ENCODE measurements at regions not wholly inside any gene's neighbourhood (a gene's known extent, or its start where the extent isn't known, plus 50 kb on each side); places are given as distances from the start of the nearest gene placed in this dataset.

- Mint-ChIP-seq H3K36me3 (ENCODE audit: insufficient read depth) (peaks cover 3% of the 10 kb centered on the region), H3K9me3 (ENCODE audit: low read depth) (peaks cover 36% of the 10 kb centered on the region), H3K4me3 (ENCODE audit: low read depth) (no peak overlapping the region), H3K27ac (no peak overlapping the region), H3K4me1 (ENCODE audit: low read depth) (peaks cover 8% of the 10 kb centered on the region), H3K27me3 (peaks cover 50% of the 10 kb centered on the region)
- DNase-seq (ENCODE audit: low spot score, unreplicated experiment), result no peak
- no peak for TF ChIP-seq CTCF (IDR thresholded peaks at IDR 0.05; ENCODE audit: unreplicated experiment)
Observed at GRCh38 chr1:34488080-34488708, 266.7 kb upstream of the GJB5 start.

- peak; percentile 74 for DNase-seq (ENCODE audit: low spot score, unreplicated experiment)
- H3K4me1 Mint-ChIP-seq (ENCODE audit: low read depth), result no peaks in the 10 kb centered on the region
- no peaks in the 10 kb centered on the region for H3K36me3 Mint-ChIP-seq (ENCODE audit: insufficient read depth)
- H3K27me3 Mint-ChIP-seq, result peaks cover 67% of the 10 kb centered on the region
- no peak overlapping the region for H3K4me3 Mint-ChIP-seq (ENCODE audit: low read depth)
- no peaks in the 10 kb centered on the region for H3K9me3 Mint-ChIP-seq (ENCODE audit: low read depth)
- no peak overlapping the region for H3K27ac Mint-ChIP-seq
- no peak for TF ChIP-seq CTCF (IDR thresholded peaks at IDR 0.05; ENCODE audit: unreplicated experiment)
Observed at GRCh38 chr1:34500451-34500850, 254.4 kb upstream of the GJB5 start.

DNA sequence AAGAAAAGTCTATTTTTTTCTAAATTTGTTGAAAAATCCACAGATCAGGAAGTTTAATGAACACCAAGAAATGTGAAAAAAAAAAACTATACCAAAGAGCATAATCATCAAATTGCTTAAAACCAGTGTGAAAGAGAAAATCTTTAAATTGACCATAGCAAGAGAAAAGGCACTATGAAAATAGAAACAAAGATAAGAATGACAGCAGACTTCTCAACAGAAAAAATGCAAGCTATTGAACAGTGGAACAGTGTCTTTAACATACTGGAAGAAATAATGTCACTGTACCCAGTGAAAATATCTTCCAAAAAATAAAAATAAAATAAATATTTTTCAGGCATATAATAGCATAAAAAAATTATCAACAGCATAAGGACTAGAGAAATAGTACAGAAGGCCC is 243.0 kb upstream of the GJB5 start:
- TF ChIP-seq CTCF (IDR thresholded peaks at IDR 0.05; ENCODE audit: unreplicated experiment), result no peak
- Mint-ChIP-seq H3K4me1 (ENCODE audit: low read depth) (no peaks in the 10 kb centered on the region), H3K36me3 (ENCODE audit: insufficient read depth) (peaks cover 1% of the 10 kb centered on the region), H3K27ac (no peak overlapping the region), H3K27me3 (peaks cover 4% of the 10 kb centered on the region), H3K4me3 (ENCODE audit: low read depth) (no peak overlapping the region), H3K9me3 (ENCODE audit: low read depth) (peaks cover 22% of the 10 kb centered on the region)
- DNase-seq (ENCODE audit: low spot score, unreplicated experiment), result no peak

GRCh38 chr1:34518146-34518699 is 236.6 kb upstream of the GJB5 start:
- Mint-ChIP-seq H3K27me3 (peaks cover 21% of the 10 kb centered on the region), H3K4me1 (ENCODE audit: low read depth) (no peaks in the 10 kb centered on the region), H3K9me3 (ENCODE audit: low read depth) (peaks cover 7% of the 10 kb centered on the region), H3K4me3 (ENCODE audit: low read depth) (no peak overlapping the region), H3K27ac (no peak overlapping the region), H3K36me3 (ENCODE audit: insufficient read depth) (no peaks in the 10 kb centered on the region)
- TF ChIP-seq CTCF (IDR thresholded peaks at IDR 0.05; ENCODE audit: unreplicated experiment), result no peak
- DNase-seq (ENCODE audit: low spot score, unreplicated experiment), result no peak

- peaks cover 39% of the 10 kb centered on the region for H3K27me3 Mint-ChIP-seq
- H3K36me3 Mint-ChIP-seq (ENCODE audit: insufficient read depth), result no peaks in the 10 kb centered on the region
- no peak overlapping the region for H3K27ac Mint-ChIP-seq
- no peaks in the 10 kb centered on the region for H3K4me1 Mint-ChIP-seq (ENCODE audit: low read depth)
- DNase-seq (ENCODE audit: low spot score, unreplicated experiment), result no peak
- H3K4me3 Mint-ChIP-seq (ENCODE audit: low read depth), result no peak overlapping the region
- no peak for TF ChIP-seq CTCF (IDR thresholded peaks at IDR 0.05; ENCODE audit: unreplicated experiment)
- H3K9me3 Mint-ChIP-seq (ENCODE audit: low read depth), result no peaks in the 10 kb centered on the region
Observed at GRCh38 chr1:34520111-34520510, 234.7 kb upstream of the GJB5 start.
